ENCODE measurements at regions not wholly inside any gene's neighbourhood (a gene's known extent, or its start where the extent isn't known, plus 50 kb on each side); places are given as distances from the start of the nearest gene placed in this dataset.

DNA sequence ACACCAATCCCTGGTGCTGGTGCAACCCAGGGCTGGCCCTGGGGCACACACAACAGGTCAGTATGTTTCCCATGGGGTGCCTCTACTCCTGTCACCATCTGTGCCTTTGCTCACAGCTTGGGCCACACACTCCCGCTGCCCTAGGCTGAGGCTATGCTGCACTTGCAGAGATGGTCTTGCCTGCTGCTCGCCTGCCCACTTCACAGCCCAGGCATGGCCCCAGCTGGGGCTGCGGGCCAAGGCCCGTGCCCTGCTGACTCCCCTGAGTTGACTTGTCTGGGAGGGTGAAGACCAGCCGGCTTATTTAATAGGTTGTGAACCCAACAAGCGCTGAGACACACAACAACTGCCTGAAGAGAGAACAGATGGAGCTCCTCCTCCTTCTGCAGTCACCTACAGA is 184.1 kb downstream of the ZNF33B start:
- TF ChIP-seq, protein P1, sequence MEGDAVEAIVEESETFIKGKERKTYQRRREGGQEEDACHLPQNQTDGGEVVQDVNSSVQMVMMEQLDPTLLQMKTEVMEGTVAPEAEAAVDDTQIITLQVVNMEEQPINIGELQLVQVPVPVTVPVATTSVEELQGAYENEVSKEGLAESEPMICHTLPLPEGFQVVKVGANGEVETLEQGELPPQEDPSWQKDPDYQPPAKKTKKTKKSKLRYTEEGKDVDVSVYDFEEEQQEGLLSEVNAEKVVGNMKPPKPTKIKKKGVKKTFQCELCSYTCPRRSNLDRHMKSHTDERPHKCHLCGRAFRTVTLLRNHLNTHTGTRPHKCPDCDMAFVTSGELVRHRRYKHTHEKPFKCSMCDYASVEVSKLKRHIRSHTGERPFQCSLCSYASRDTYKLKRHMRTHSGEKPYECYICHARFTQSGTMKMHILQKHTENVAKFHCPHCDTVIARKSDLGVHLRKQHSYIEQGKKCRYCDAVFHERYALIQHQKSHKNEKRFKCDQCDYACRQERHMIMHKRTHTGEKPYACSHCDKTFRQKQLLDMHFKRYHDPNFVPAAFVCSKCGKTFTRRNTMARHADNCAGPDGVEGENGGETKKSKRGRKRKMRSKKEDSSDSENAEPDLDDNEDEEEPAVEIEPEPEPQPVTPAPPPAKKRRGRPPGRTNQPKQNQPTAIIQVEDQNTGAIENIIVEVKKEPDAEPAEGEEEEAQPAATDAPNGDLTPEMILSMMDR (IDR thresholded peaks at IDR 0.05): no peak
- no peak for TF ChIP-seq ZFX (IDR thresholded peaks at IDR 0.05; ENCODE audit: borderline replicate concordance)
